Peyer's patch (tissue), 4 donors: ENCODE measurements at regions not wholly inside any gene's neighbourhood (a gene's known extent, or its start where the extent isn't known, plus 50 kb on each side); places are given as distances from the start of the nearest gene placed in this dataset.

Experiments
- DNase-seq, 3 donors: peaks; one replicate each; pipeline ENCODE4 v3.0.0-alpha.2; 2017 to 2019
- H3K27ac ChIP-seq, 4 donors: fragments of 200-600 bp; sonication (generic); one replicate each; pipeline ENCODE4 v1.5.1; 2016 to 2019
- H3K27me3 ChIP-seq, 2 donors: fragments of 200-600 bp; sonication (generic); one replicate each; pipeline ENCODE4 v1.5.1; 2019
- H3K36me3 ChIP-seq, 3 donors: fragments of 200-600 bp; sonication (generic); one replicate each; pipeline ENCODE4 v1.5.1; 2016 to 2019
- H3K4me1 ChIP-seq, 4 donors: fragments of 200-600 bp; sonication (generic); one replicate each; pipeline ENCODE4 v1.5.1; 2016 to 2019
- H3K4me3 ChIP-seq, 4 donors: fragments of 200-600 bp; sonication (generic); 1 replicate in 3 of 4; 2 replicates in 1 of 4; pipeline ENCODE4 v1.5.1; 2016 to 2019; ENCODE audit warnings: mild to moderate bottlenecking in 1 of 4
- H3K9me3 ChIP-seq, 4 donors: fragments of 200-600 bp; sonication (generic); one replicate each; pipeline ENCODE4 v1.5.1; 2016 to 2019; ENCODE audit warnings: mild to moderate bottlenecking in 1 of 4
- CTCF ChIP-seq, 6 experiments: fragments of 450-650 bp in 4 of 6; fragments of 200-600 bp in 2 of 6; sonication (generic) in 1 of 6; IDR thresholded peaks; one replicate each; pipeline ENCODE4 v1.5.1; 2017 to 2019; ENCODE audit warnings: antibody characterized with exemption in 6 of 6, mild to moderate bottlenecking in 3 of 6, moderate library complexity in 1 of 6
- POLR2A ChIP-seq, 2 donors: fragments of 450-650 bp; IDR thresholded peaks; one replicate each; pipeline ENCODE4 v1.5.1; 2017; ENCODE audit warnings: antibody characterized with exemption in 2 of 2, mild to moderate bottlenecking in 2 of 2, moderate library complexity in 2 of 2

- Histone ChIP-seq H3K36me3 (no peaks in the 10 kb centered on the region), H3K27me3 (no peaks in the 10 kb centered on the region), H3K27ac (no peak overlapping the region), H3K4me3 (no peak overlapping the region), H3K9me3 (no peaks in the 10 kb centered on the region), H3K4me1 (no peaks in the 10 kb centered on the region)
- no peak for DNase-seq
- TF ChIP-seq POLR2A (IDR thresholded peaks at IDR 0.05) (no peak), CTCF (IDR thresholded peaks at IDR 0.05) (no peak)
These were observed 94.9 kb upstream of the RANBP3L start for GRCh38 chr5:36396640-36397039.

DNA sequence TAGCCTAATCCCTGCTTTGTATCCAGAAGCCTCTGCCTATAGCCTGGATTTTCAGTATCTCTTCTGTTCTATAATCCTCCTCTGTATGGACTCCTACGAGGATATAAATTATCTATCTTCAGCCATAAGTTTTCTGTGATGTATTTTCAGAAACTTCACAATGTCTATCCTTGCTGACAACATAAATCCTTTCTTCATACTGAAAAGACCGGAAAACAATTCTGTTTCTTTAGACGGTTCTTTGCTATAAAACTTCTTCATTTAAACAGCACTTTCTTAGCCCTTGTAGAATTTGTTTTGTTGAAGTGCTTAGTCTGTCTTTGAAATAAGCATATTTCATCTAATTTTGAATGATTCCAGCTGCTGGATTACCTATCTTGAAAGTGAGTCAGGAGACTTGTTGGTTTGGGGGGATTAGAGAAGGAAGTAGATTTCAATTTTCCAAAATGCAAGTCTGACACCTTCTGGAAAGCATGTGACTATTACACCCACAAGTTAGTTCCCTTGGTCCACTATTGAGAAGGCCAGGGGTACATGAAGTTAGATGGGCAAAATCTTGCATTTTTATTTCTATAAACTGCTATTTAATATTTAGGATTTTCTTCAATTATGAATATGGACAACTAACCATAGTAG, 96.3 kb upstream of the RANBP3L start:
- H3K27ac ChIP-seq: no peak overlapping the region
- no peaks in the 10 kb centered on the region for H3K4me1 ChIP-seq
- no peak overlapping the region for H3K4me3 ChIP-seq
- no peaks in the 10 kb centered on the region for H3K27me3 ChIP-seq
- TF ChIP-seq POLR2A (IDR thresholded peaks at IDR 0.05): no peak
- TF ChIP-seq CTCF (IDR thresholded peaks at IDR 0.05): peak in 1 of 6 experiments; percentile 23
- no peaks in the 10 kb centered on the region for H3K36me3 ChIP-seq
- H3K9me3 ChIP-seq: no peaks in the 10 kb centered on the region
- DNase-seq: no peak

DNA sequence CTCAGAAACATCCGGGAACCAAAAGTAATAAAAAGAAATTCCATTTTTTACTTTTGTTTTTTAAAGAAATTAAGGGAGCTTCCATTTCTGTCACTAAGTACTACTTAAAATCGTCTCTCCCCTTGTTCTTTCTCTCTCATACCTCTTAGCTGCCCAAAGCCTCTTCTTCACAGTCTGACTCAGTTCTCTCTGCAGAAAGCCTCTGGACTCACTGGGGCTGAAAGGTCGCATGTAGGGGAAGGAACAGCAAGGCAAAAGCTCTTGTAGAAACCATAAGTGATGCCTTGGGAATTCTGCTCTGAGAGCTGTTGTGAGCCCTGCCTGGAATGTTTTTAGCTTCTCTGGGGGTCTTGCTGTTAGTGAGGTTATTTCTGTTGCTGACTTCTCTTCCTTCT, 100.8 kb upstream of the RANBP3L start:
- no peak for DNase-seq
- Histone ChIP-seq H3K36me3 (no peaks in the 10 kb centered on the region), H3K4me1 (no peaks in the 10 kb centered on the region), H3K9me3 (no peaks in the 10 kb centered on the region), H3K27me3 (no peaks in the 10 kb centered on the region), H3K4me3 (no peak overlapping the region), H3K27ac (no peak overlapping the region)
- no peak for TF ChIP-seq POLR2A (IDR thresholded peaks at IDR 0.05)
- no peak for TF ChIP-seq CTCF (IDR thresholded peaks at IDR 0.05)

- no peaks in the 10 kb centered on the region for H3K9me3 ChIP-seq
- TF ChIP-seq CTCF (IDR thresholded peaks at IDR 0.05) (no peak), POLR2A (IDR thresholded peaks at IDR 0.05) (no peak)
These were observed 102.1 kb upstream of the RANBP3L start for GRCh38 chr5:36403632-36404311.

DNA sequence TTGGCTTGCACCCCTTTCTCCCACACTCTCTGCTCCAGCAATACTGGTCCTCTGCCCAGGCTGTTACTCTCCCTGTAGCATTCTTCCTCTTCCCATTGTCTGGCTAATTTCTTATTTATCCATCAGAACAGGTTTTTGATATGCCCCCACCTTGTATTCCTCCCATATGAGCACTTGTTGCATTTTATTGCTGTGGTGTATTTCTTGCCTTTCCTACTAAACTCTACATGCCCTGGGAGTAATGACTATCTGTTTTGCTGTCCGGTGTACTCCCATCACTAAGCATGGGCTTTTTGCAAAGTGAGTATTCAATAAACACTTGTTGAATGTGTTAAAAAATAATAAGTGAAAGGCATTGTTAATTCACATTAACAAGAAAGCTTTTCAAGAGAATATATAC, 104.3 kb upstream of the RANBP3L start:
- no peak for DNase-seq
- no peaks in the 10 kb centered on the region for H3K36me3 ChIP-seq
- no peak for TF ChIP-seq POLR2A (IDR thresholded peaks at IDR 0.05)
- no peak for TF ChIP-seq CTCF (IDR thresholded peaks at IDR 0.05)

More at GRCh38 chr5:36403632-36404311, 102.1 kb upstream of the RANBP3L start:
- Histone ChIP-seq H3K27me3 (no peaks in the 10 kb centered on the region), H3K27ac (peak overlapping the region in 1 of 4 donors; percentile 35), H3K4me3 (no peak overlapping the region), H3K4me1 (no peaks in the 10 kb centered on the region), H3K36me3 (no peaks in the 10 kb centered on the region)
- peak in 1 of 3 donors; percentile 19 for DNase-seq

More for the DNA sequence above, 104.3 kb upstream of the RANBP3L start:
- Histone ChIP-seq H3K4me3 (no peak overlapping the region), H3K4me1 (no peaks in the 10 kb centered on the region), H3K27ac (no peak overlapping the region), H3K27me3 (no peaks in the 10 kb centered on the region), H3K9me3 (no peaks in the 10 kb centered on the region)
